CMK (cell line): ENCODE measurements at regions not wholly inside any gene's neighbourhood (a gene's known extent, or its start where the extent isn't known, plus 50 kb on each side); places are given as distances from the start of the nearest gene placed in this dataset.
"Not testable (repeated sequence)": the region's sequence is repeated elsewhere in the genome, so short reads cannot be mapped to it uniquely, and the experiment has no call there.

Experiments
- DNase-seq: peaks from one replicate; pipeline ENCODE4 v3.0.0-alpha.2; 2010; ENCODE audit warnings: low read depth

DNA sequence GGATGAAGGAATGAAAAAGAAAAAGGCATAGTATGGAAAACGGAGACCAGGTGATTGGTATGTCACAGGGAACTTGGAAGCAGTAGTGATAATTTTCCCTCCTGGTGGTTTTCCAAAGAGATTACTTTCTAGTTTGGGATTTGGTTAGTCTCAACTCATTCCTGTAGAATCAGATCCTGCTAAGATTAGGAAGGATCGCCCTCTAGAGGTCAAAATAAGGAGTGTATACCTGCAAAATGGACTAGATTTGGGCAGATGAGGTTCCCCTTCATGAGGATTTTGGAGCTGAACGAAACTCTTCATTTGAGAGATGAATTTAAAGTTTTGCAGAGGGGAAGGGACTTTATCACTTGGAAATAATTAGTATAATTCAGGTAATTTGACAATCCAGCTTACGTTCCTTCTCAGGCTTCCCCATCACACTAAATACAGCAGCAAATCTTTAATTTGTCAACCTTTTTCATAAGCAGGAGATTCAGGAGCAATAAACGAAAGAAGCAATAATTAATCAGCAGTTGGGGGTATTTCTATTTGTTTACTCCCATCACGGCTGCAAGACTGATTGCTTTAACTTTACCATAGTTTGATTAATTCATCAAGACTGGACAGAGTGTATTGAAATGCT lies 65.2 kb downstream of the CCDC195 start:
- peak; percentile 9 for DNase-seq

DNA sequence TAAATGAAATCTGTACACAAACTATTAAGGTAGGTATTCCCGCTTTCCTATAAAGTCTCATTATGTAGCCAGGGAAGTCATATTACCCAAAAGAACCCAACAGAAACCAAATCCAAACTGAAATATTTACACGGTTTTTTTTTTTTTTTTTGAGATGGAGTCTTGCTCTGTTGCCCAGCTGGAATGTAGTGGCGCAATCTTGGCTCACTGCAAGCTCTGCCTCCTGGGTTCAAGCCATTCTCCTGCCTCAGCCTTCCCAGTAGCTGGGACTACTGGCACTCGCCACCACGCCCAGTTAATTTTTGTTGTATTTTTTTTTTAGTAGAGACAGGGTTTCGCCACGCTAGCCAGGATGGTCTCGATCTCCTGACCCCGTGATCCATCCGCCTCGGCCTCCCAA lies 62.5 kb upstream of the CUL3 start:
- not testable (repeated sequence) for DNase-seq

DNA sequence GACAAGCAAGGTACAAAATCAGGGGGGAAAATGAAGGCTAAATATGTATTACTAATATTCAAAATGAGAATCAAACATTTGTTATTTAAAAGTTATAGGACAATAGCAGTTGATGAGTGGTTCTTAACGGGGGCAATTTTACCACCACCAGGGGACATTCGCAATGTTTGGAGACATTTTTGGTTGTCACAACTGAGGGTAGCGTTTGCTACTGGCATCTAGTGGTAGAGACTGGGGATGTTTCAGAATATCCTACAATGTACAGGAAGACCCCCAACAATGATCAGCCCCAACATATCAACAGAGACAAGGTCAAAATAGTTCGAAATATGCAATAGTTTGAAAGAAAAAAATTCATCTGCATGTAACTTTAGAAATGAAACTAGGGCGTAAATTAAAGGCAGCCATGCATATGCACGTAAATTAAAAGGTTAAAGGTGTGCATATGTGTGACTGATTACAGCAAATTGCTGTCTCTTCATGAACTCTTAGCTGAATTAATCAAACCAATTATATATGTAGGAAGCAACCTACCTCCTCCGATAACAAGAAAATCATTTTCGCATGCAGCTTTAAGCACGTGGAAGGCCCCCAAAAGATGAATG lies 61.2 kb upstream of the CUL3 start:
- peak; percentile 15 for DNase-seq

DNA sequence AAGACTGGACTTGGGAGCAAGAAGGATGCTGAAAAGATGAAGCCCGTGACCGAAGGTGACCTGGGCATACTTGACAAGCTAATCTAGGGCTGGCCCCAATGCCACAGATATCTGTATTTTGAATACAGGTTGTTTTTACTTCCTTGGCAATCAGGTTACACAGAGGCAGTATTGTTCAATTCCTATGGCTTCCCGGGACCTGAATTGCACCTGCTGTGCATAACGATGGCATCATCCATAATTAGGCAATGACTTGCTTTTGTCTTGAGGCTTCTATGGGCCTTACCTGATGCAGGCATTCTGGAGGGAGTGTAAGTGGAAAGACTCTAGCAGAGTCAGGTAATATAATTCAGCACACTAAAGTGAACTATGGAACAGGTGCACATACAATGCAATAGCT lies 60.6 kb upstream of the CUL3 start:
- no peak for DNase-seq

DNA sequence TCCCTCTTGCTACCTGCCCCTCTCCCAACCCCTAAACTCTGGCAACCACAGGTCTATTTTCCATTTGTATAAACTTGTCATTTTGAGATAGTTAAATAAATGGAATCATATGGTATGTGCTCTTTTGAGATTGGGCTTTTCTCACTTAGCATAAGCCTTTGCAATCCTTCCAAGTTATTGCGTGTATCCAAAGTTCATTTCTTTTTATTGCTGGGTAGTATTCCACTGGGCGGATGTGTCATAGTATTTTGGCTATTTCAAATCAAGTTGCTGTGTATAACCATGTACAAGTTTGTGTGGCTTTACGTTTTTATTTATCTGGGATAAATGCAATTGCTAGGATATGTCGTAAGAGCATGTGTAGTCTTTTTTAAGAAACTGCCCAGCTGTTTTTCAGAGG lies 55.5 kb upstream of the CUL3 start:
- DNase-seq: no peak

DNA sequence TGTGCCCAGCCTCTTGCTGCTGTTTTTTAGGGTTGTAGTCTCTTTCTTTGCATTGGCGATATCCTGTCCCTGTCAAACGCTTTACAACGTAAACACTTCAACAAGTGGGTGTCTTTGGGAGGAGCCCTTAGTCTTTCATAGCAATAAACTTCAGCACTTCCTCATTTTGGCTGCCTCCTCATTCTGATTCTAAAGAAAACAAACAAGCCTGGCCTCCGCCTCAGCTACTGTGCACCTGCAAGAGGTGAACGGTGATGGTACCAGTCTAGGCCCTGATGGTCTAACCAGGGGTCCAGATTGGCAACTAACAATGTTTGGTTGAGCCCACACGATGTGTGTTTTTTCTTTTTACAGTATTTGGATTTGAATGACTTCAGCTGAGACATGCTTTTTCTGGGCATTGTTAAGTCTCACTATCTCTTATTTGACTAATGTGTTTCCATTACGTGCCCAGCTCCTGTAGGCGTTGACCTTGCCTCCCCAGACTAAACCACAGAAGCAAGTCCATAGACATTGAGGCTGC lies 53.2 kb upstream of the CUL3 start:
- no peak for DNase-seq
